ENCODE measurements at regions not wholly inside any gene's neighbourhood (a gene's known extent, or its start where the extent isn't known, plus 50 kb on each side); places are given as distances from the start of the nearest gene placed in this dataset.
"Not testable (repeated sequence)": the region's sequence is repeated elsewhere in the genome, so short reads cannot be mapped to it uniquely, and the experiment has no call there.

DNA sequence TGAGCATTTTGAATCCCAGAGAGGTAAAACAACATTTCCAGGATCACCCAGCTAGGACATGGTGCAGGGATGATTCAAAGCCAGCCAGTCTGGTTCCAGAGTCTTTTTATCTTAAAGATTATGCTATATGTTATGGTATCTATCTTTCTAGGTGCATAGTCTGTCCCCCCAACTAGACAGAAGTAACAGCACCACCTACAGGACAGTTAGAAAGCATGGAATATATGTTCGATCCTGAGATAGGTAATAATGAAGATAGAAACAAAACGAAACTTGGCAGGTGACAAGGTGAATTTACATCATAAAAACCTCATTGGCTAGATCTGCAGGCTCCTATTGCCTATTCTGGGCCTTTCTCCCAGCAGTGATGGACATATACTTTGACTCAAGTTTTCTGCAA is 723.2 kb downstream of the SMARCA1 start:
- CTCF ChIA-PET, result interaction anchor here (0.6 kb wide), 1 partner anchor 300 kb away, joined by 3 read pairs; no protein-coding TSS in a partner anchor

DNA sequence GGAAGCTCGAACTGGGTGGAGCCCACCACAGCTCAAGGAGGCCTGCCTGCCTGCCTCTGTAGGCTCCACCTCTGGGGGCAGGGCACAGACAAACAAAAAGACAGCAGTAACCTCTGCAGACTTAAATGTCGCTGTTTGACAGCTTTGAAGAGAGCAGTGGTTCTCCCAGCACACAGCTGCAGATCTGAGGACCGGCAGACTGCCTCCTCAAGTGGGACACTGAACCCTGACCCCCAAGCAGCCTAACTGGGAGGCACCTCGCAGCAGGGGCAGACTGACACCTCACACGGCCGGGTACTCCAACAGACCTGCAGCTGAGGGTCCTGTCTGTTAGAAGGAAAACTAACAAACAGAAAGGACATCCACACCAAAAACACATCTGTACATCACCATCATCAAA is 730.9 kb upstream of the ACTRT1 start:
- WGBS (ENCODE audit: missing lambda C conversion rate), result 30% methylated on average over 2 of the region's 6 CpGs
- FAIRE-seq; ATAC-seq; POLR2A ChIA-PET; H3K4me1 ChIP-seq; H3K4me3 ChIP-seq; H3K27ac ChIP-seq; H3K9me3 ChIP-seq; H3K4me2 ChIP-seq; DNase-seq (ENCODE audit: low read depth in 1 of 2, low spot score in 1 of 2): not testable (repeated sequence)
- CTCF ChIA-PET, result interaction anchor here (1.2 kb wide), 1 partner anchor 34 kb away, joined by 3 read pairs; no protein-coding TSS in a partner anchor

More for the DNA sequence above, 723.2 kb downstream of the SMARCA1 start:
- FAIRE-seq (peak; percentile 70), ATAC-seq (0 out of 6 replicates have a peak, but pooled peaks of 1 of the 2 experiments have one; percentile 34), DNase-seq (ENCODE audit: low read depth in 1 of 2, low spot score in 1 of 2) (no peak)
- 17% methylated on average over 2 of the region's 2 CpGs for WGBS (ENCODE audit: missing lambda C conversion rate)
- no peaks in the 10 kb centered on the region for H3K4me1 ChIP-seq
- no peak overlapping the region for H3K4me3 ChIP-seq
- no peaks in the 10 kb centered on the region for H3K9me3 ChIP-seq
- H3K27ac ChIP-seq, result no peak overlapping the region
- H3K4me2 ChIP-seq, result no peak overlapping the region
- POLR2A ChIA-PET, result no interaction called here
- TF ChIP-seq SMC3 (IDR thresholded peaks at IDR 0.05) (no peak), HOXB13 (CRISPR knock-in tag; IDR thresholded peaks at IDR 0.05; ENCODE audit: low read depth) (no peak), RAD21 (conservative IDR thresholded peaks at IDR 0.05 in 1 of 2, IDR thresholded peaks at IDR 0.05 in 1 of 2) (peak; percentile 13 to 36; a peak in 2 of 5 replicates), ZNF302 (CRISPR knock-in tag; IDR thresholded peaks at IDR 0.05) (no peak), FOSL2 (IDR thresholded peaks at IDR 0.05) (no peak), FOSL2 (CRISPR knock-in tag; IDR thresholded peaks at IDR 0.05) (no peak), FOXS1 (CRISPR knock-in tag; IDR thresholded peaks at IDR 0.05) (no peak), JUN (IDR thresholded peaks at IDR 0.05) (no peak)
- TF ChIP-seq, protein P1, sequence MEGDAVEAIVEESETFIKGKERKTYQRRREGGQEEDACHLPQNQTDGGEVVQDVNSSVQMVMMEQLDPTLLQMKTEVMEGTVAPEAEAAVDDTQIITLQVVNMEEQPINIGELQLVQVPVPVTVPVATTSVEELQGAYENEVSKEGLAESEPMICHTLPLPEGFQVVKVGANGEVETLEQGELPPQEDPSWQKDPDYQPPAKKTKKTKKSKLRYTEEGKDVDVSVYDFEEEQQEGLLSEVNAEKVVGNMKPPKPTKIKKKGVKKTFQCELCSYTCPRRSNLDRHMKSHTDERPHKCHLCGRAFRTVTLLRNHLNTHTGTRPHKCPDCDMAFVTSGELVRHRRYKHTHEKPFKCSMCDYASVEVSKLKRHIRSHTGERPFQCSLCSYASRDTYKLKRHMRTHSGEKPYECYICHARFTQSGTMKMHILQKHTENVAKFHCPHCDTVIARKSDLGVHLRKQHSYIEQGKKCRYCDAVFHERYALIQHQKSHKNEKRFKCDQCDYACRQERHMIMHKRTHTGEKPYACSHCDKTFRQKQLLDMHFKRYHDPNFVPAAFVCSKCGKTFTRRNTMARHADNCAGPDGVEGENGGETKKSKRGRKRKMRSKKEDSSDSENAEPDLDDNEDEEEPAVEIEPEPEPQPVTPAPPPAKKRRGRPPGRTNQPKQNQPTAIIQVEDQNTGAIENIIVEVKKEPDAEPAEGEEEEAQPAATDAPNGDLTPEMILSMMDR (IDR thresholded peaks at IDR 0.05), result peak; percentile 17; the same call in 2 of the 3 replicates
- TF ChIP-seq, protein P2, sequence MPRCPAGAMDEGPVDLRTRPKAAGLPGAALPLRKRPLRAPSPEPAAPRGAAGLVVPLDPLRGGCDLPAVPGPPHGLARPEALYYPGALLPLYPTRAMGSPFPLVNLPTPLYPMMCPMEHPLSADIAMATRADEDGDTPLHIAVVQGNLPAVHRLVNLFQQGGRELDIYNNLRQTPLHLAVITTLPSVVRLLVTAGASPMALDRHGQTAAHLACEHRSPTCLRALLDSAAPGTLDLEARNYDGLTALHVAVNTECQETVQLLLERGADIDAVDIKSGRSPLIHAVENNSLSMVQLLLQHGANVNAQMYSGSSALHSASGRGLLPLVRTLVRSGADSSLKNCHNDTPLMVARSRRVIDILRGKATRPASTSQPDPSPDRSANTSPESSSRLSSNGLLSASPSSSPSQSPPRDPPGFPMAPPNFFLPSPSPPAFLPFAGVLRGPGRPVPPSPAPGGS (IDR thresholded peaks at IDR 0.05), result no peak

DNA sequence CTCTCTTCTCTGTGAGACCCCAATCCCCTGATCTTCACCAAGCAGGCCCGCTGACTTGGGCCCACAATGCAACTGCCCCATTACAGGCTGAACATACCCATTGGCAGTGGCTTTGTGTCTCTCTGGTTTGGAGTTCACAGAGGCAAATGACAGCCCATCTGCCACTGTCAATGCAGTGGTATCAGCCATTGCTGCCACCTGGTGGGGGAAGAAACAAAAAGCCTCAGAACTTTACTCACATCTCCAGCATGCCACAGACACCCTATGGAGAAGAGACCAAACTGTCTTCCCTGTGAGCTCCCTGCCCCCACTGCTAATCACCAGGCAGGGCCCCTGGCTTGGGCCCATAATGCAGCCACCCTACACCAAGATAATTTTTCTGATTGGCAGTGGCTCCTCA is 729.3 kb upstream of the ACTRT1 start:
- H3K4me3 ChIP-seq, result no peak overlapping the region
- no peaks in the 10 kb centered on the region for H3K9me3 ChIP-seq
- peak; percentile 59 to 87; a peak in 4 of 6 replicates for ATAC-seq
- ChIA-PET CTCF (interaction anchor here (0.9 to 1.0 kb wide), 2 partner anchors 12 to 676 kb away, joined by 3 read pairs; no protein-coding TSS in a partner anchor), POLR2A (no interaction called here)
- 22% methylated on average over 1 of the region's 1 CpG for WGBS (ENCODE audit: missing lambda C conversion rate)
- no peaks in the 10 kb centered on the region for H3K4me1 ChIP-seq
- TF ChIP-seq SMC3 (IDR thresholded peaks at IDR 0.05), result peak; percentile 40; the same call in 2 of the 3 replicates
- no peak for TF ChIP-seq HOXB13 (CRISPR knock-in tag; IDR thresholded peaks at IDR 0.05; ENCODE audit: low read depth)
- no peak for TF ChIP-seq EP300 (IDR thresholded peaks at IDR 0.05)
- TF ChIP-seq RAD21 (conservative IDR thresholded peaks at IDR 0.05 in 1 of 2, IDR thresholded peaks at IDR 0.05 in 1 of 2), result peak; percentile 45 to 52; a peak in 3 of 5 replicates
- TF ChIP-seq, protein P1 (IDR thresholded peaks at IDR 0.05), result peak; percentile 26; the same call in 2 of the 3 replicates
- H3K4me2 ChIP-seq, result no peak overlapping the region
- no peak for FAIRE-seq
- DNase-seq (ENCODE audit: low read depth in 1 of 2, low spot score in 1 of 2), result peak; percentile 4 to 44
- no peak overlapping the region for H3K27ac ChIP-seq

DNA sequence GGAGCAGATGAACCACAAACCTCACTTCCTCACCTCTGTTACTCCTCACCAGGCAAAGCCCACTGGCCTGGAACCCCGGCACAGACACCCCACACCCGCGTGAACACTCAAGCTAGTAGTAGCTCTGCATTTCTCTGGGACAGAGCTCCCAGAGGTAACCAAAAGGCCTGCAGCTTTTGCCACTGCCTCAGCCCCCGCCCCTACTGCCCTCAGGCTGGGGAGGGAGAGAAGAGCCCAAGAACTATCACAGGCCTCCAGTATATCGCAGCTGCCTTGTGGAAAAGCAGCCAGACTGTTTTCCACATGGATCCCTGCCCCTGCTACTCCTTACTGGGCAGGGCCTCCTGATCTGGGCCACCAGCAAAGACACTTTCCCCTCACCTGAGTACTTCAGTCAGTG is 728.7 kb upstream of the ACTRT1 start:
- no peak for ATAC-seq
- FAIRE-seq, result no peak
- H3K4me1 ChIP-seq, result no peaks in the 10 kb centered on the region
- TF ChIP-seq MAZ (IDR thresholded peaks at IDR 0.05; ENCODE audit: borderline replicate concordance, low read depth, low read length), result no peak
- no peak for TF ChIP-seq CEBPB (IDR thresholded peaks at IDR 0.05)
- TF ChIP-seq CBX8 (IDR thresholded peaks at IDR 0.05), result no peak
- TF ChIP-seq TFCP2L1 (CRISPR knock-in tag; IDR thresholded peaks at IDR 0.05), result no peak
- TF ChIP-seq TP53 (CRISPR knock-in tag; IDR thresholded peaks at IDR 0.05), result no peak
- TF ChIP-seq, protein P3, sequence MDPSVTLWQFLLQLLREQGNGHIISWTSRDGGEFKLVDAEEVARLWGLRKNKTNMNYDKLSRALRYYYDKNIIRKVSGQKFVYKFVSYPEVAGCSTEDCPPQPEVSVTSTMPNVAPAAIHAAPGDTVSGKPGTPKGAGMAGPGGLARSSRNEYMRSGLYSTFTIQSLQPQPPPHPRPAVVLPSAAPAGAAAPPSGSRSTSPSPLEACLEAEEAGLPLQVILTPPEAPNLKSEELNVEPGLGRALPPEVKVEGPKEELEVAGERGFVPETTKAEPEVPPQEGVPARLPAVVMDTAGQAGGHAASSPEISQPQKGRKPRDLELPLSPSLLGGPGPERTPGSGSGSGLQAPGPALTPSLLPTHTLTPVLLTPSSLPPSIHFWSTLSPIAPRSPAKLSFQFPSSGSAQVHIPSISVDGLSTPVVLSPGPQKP (IDR thresholded peaks at IDR 0.05; ENCODE audit: low read depth, low read length), result no peak
- no peak for TF ChIP-seq FOSB (CRISPR knock-in tag; IDR thresholded peaks at IDR 0.05)
- no peak for TF ChIP-seq JUNB (IDR thresholded peaks at IDR 0.05)
- TF ChIP-seq, protein P4, sequence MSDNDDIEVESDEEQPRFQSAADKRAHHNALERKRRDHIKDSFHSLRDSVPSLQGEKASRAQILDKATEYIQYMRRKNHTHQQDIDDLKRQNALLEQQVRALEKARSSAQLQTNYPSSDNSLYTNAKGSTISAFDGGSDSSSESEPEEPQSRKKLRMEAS (IDR thresholded peaks at IDR 0.05), result no peak
- no peak for TF ChIP-seq GATA3 (IDR thresholded peaks at IDR 0.05; ENCODE audit: borderline replicate concordance)
- DNase-seq (ENCODE audit: low read depth in 1 of 2, low spot score in 1 of 2), result no peak
- no peaks in the 10 kb centered on the region for H3K9me3 ChIP-seq
- ChIA-PET POLR2A (no interaction called here), CTCF (no interaction called here)
- H3K4me2 ChIP-seq, result no peak overlapping the region
- no peak overlapping the region for H3K4me3 ChIP-seq
- no peak overlapping the region for H3K27ac ChIP-seq
- 50% methylated on average over 2 of the region's 5 CpGs for WGBS (ENCODE audit: missing lambda C conversion rate)

Data from A549 (cell line).